NCI-H2196 (cell line): ENCODE measurements at regions not wholly inside any gene's neighbourhood (a gene's known extent, or its start where the extent isn't known, plus 50 kb on each side); places are given as distances from the start of the nearest gene placed in this dataset.
"Not testable (repeated sequence)": the region's sequence is repeated elsewhere in the genome, so short reads cannot be mapped to it uniquely, and the experiment has no call there.

Experiments used
- DNase-seq: peaks from one replicate; lab custom pipeline; 2025; ENCODE audit not compliant: unreplicated experiment; lab: John Stamatoyannopoulos, UW

DNA sequence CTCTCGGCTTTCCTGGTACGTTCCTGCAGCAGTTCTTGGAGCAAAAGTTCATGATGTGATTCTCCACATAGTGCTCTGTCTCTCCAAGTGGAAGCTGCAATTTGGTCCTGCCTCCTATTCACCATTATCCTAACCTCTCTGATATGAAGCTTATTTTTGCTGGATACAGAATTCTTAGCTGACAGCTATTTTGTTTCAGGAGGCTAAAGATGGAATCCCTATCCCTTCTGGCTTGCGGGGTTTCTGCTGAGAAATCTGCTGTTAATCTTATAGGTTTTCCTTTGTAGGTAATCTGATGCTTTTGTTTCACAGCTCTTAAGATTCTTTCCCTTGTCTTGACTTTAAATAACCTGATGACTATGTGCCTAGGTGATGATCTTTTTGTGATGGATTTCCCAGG, 181.6 kb upstream of the VLDLR start:
- no peak for DNase-seq

DNA sequence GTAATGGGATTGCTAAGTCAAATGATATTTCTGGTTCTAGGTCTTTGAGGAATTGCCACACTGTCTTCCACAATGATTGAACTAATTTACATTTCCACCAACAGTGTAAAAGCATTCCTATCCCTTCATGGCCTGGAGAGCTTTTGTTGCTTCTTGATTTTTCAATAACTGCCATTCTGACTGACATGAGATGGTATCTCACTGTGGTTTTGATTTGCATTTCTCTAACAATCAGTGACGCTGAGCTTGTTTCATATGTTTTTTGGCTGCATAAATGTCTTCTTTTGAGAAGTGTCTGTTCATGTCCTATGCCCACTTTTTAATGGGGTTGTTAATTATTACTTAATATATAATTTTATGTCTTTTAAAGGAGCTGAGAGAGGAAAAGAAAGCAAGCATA, 177.7 kb upstream of the VLDLR start:
- DNase-seq: not testable (repeated sequence)

DNA sequence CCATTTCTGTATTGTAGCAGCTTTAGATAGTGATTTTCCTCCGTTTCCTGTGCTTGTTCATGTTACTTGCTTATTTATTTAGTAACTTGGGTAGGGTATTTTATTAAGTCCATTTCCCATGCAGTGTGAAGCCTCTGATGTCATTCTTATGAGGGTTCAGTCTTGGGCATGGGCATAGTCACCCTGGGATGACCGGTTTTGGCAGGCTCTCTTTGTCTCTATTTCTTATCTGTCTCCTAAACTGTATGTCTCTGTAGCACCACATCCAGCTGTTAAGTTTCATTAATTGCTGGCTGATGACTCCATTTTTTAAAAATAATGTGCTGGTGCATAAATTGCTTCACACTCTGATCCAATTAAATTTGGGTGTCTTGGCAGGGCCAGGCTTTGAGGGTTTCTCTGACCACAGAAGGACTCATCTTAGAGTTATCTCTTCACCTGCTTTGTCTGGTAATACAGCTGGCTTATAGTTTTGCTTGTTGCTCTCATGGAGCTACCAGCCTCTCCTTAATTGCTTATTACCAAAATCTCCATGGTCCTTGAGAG, 173.3 kb upstream of the VLDLR start:
- DNase-seq: no peak

DNA sequence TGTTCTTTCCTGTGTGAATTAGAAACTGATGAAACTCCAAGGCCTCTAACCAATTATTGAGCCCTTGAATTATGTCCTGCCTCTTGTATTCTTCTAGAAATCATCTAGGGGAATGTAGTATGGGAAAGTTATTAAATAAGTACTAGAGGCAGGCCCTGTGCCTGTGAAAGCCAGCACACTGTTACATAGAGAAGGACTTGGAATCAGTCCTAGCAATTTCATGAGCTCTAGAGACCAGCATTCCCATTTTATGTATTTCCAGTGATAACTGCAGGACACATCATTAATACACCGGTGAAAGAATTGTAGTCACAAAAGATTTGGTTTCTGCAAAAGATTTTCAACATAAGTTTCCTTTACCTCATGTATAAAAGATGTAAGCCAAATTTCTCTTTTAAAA, 168.5 kb upstream of the VLDLR start:
- no peak for DNase-seq

DNA sequence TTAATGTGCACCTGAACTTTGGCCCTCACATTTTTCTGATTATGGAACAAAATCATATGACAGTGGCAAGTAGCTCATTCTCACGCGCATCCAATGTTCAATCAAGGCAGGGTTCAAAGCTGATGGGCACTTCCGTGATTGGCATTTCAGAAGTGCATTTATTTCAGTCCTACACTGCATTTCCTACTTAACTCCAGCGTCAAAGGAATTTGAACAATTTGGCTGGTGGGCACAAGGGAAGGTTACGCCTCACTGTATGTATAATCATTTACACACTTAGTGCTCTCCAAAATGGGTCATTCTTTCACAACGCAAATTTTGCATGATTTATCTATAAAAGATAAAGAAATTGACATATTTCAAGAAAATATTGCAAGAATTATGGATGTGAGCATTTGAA, 167.9 kb upstream of the VLDLR start:
- no peak for DNase-seq

DNA sequence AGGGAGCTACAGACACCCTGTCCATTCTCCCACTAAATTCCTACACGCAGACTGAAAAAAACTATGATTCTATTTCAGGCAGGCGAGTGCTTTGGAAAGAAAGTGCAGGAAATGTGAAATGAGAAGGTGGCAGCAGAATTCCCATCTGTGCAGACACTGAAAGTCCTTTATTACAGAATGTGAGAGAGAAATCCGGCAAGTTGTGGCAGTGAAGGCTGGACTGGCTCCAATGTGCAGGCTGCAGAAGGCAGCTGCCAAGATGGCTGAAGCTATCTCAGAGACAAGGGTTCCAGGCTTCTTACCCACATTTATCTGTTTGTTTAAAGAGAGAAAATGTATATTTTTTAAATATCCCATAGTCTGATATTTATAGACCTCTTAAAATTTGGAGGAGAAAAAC, 161.8 kb upstream of the VLDLR start:
- no peak for DNase-seq

DNA sequence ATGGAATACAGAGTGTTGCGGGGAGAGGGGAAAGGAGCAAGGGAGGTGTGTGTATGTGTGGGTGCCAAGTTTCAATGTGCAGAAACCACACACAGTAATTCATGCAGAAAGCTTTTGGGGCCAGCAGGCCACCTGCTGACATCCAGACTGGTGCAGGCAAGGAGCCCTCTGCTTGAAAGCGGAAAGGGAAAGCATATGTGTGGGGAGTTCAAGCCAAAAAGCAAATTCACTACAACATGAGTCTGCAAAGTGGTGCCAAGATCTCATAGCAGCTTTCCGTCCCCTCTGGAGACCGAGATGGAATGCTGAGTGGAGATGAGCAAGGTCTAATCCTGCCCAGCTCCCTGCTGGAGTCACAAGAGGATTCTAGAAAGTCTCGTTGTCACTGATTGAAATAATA, 159.7 kb upstream of the VLDLR start:
- DNase-seq: no peak

DNA sequence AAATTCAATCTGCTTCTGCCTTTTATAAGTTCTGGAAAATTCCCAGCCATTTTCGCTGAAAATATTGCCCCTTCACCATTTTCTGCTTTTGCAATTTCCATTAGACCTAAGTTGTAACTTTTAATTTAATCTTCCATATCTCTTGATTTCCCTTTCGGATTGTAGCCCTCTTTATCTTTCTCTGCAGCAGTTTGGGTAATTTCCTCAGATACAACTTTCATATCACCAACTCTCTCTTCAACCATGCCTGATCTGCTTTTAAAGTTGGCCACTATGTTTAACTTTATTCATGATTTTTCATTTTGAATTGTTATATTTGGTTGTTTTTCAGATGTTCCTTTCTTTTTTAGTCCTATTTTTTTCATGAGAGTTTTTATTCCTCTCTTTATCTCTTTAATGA, 157.0 kb upstream of the VLDLR start:
- no peak for DNase-seq

DNA sequence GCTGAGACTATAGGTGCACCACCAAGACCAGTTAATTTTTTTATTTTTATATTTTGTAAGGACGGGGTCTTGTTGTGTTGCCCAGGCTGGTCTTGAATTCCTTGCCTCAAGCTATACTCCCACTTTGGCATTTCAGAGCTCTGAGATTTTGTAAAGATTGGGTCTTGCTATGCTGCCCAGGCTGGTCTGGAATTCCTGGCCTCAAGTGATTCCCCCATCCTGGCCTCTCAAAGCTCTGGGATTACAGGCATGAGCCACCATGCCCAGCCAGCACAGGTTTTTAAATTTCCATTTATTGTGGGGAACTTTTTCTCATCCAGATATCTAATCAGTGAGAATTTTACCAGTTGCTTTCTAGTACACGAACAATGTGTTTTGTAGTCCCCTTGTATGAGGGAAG, 156.1 kb upstream of the VLDLR start:
- DNase-seq: no peak

DNA sequence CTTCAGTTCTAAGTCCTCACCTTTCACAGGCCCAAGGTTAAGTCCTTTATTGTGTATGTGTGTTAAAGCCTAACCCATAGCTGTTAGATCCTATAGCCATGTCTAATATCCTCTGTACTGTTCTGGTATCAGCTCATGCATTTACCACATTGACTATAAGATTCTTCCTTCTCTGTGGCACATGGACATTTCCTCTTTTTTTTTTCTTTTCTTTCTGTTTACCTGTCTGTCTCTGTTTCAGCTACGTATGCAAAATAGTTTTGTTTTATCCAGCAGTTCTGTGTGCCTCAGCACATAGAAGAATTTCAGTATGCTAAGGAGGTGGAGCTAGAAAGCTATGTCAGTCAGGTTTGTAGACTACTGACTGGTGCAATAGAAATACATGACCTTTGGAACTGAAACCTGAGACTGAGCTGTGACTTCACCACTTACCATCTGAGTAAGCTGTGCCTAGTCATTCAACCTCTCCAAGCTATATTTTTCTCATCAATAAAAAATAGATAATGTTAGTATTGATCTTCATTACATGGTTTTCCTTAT, 155.6 kb upstream of the VLDLR start:
- peak; percentile 67 for DNase-seq

DNA sequence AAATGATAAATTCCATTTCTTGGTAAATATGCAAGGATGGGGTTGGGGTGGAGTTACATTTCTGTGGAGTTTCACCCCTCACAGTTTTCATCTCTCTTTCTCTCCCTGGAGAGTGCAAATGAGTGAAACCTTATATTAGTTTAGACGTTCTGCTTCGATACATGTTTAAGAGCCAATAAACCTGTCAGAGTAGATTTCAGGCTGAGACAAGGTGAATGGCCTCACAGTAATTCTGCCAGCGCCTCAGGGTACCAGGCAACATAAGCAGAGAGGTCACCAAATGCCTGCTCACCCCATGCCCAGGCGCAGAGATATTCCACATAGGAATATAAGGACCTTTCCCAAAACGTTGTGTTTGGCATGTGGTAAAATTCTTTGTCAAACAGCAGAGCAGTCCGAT, 154.9 kb upstream of the VLDLR start:
- peak; percentile 80 for DNase-seq

DNA sequence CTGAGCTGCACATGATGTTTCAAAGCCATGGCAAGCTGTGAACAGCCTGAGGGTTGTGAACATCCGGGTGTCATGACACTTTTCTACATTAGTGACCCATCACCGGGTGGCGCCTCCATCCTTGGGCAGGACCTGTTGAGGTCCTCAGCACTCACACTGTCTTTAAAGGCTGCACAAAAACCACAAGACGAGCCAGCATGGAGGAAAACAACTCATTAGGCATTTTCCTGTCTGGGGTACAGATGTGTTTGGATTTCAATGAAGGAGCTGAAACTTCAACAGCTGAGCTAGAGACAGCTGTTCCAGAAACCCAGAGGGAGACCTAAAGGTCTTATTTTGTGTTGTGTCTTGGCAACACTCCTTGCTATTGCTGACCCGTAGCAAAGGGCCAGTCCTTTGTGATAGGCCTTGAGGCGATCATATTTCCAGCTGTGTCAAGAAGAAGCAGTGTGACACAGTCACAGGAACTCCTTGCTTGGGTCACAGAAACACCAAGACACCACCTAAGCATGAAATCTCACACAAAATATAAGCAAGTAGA, 151.8 kb upstream of the VLDLR start:
- DNase-seq: peak; percentile 70

DNA sequence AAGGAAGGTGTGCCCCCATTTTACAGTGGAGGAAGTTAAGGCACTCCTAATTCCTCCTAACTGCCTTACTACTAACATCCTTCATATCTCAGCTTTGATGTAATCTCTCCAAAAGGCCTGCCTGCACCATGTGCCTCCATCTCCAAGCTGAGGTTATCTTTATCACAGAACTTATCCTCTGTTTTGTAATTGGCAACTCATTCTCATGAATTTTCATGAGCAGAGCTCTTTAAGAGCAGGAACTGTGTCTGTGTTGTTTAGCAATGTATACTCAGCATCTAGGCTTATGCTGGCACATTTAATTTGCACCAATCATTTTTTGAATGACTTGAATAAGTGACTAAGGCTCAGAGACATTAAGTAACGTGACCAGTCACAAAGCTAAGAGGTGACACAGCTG, 147.9 kb upstream of the VLDLR start:
- DNase-seq: no peak

DNA sequence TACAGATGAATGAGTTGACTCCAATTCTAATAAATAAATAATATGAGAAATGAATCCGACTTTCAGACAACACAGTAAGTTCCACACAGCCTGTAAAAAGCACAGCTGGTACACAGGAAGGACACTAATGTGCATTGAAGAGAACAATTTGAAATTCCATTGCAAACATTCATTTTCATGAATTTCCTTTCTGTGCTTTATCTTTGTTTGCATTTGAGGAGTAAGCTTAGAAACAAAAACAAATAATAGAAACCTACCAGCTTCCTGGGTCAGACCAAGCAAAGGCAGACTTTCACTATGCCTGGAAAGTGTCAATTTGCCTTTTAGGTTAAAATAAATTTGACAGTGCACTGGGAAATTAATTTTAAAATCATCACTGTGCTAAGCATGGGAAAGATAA, 143.8 kb upstream of the VLDLR start:
- DNase-seq: peak; percentile 27

DNA sequence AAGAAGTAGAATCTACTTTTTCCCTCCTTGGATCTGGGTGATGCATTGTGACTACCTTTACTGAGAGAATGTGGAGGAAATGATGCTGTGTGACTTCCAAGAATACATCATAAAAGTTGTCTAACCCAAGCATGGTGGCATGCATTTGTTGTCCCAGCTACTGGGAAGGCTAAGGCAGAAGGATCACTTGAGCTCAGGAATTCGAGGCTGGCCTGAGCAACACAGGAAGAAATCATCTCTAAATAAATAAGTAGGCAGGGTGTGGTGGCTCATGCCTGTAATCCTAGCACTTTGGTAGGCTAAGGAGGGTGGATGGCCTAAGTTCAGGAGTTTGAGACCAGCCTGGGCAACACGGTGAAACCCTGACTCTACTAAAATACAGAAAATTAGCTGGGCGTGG, 143.2 kb upstream of the VLDLR start:
- DNase-seq: no peak

DNA sequence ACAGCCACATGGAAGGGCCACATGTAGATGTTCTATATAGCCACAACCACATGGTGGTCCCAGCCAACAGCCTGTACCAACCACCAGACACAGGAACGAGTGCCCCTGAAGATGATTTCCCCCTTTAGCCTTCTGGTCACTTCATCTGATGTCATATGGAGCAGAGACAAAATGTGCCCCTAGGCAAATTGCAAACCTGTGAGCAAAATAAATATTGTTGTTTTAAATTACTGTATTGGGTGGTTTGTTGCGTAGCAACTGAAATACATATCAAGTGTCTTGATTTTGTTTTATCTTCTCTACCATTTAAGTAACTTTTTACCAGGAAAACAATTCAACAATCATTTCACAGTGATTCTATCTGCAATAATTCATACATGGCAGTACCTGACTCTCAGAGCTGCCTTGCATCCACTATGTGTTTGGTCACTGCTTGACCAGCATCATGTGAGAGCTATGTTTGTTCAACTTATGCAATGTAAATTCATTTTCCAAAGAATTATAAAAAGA, 142.5 kb upstream of the VLDLR start:
- peak; percentile 35 for DNase-seq

DNA sequence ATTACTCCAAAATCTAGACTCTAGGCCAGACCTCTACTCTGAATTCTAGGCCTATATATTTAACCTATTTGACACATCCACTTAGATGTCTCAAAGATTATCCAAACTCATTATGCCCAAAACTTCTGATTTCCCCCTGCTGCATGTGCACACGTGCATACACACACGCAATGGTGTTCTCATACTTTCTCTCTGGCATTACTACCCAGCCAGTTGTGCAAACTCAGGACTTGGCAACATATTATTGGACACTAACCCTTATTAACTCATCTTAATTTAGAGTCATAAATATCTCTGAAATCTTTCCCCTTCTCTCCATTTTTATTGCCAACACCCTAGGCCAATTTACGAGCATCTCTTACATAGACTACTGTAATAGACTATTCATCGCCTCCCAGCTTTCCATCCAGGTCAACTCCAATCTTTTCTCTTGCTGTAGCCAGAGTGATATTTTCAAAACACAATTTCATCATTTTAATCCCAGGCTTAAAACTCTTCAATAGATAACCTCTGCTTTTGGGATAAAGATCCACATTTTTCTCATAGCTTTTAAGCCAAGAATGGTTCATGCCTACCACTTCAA, 141.2 kb upstream of the VLDLR start:
- no peak for DNase-seq

DNA sequence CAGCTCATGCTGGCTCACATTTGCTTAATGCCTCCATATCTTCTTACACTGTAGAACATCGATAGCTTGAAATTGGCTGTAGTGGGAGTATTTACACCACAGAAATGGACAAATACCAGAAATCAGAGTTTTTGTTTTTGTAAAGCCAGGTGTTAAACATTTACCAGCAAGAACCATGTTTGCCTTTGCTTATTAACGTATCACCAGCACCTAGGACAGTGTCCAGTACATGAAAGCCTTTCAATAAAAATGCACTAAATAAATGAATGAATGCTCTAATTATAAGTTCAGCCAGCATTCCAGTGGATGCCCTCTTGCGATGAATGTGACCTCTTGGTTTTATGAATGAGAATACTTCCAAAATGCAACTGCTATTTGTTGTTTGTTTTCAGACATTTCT, 140.4 kb upstream of the VLDLR start:
- no peak for DNase-seq

DNA sequence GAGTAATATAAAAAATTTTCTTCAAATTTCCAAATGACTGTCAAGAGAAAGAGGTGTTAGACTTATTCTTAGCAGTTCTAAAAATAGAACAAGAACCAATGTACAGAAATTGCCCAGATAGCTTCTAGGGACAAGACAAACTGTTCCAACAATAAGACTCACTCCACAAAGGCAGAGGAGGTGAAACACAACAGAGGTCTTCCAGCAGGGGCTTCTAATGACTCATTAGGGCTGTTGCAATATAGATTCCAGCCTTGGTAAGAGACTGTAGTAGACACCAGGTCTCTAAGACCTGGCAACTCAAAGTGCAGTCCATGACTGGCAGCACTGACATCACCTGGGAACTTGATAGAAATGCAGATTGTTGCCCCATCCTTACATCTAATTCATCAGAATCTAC, 134.6 kb upstream of the VLDLR start:
- DNase-seq: no peak

DNA sequence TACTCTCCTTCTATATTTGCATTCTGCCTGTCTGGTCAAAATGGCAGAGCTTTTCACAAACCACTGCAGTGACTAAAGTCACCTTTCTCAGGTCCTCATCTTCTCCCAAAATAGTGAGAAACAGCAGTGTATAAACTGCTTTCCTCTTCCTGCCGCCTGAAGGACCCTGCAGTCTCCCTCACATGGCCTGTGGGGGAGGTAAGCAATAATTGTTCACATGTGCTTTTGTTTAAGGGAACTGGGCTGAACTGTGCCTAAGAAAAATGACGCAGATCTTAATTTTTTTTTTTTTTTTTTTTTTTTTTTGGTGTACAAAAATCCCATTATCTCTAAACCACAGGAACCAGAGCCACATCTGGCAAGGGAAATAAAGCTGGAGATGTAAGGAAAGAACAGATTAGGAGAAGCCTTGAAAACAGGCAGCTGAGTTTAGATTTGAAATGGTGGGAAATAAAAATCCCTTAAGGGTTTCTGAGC, 131.7 kb upstream of the VLDLR start:
- no peak for DNase-seq

DNA sequence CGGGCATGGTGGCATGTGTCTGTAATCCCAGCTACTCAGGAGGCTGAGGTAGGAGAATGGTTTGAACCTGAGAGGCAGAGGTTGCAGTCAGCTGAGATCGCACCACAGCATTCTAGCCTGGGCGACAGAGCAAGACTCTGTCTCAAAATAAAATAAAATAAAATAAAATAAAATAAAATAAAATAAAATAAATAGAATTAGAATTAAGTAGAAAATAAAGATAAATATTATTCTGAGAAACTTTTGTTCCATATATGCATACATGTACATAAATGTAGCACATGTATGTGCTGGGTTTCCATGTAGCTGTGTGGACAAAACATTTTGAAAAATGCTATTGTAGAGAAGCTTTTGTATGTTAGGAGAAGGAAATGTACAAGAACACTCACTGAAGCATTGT, 129.4 kb upstream of the VLDLR start:
- DNase-seq: no peak

DNA sequence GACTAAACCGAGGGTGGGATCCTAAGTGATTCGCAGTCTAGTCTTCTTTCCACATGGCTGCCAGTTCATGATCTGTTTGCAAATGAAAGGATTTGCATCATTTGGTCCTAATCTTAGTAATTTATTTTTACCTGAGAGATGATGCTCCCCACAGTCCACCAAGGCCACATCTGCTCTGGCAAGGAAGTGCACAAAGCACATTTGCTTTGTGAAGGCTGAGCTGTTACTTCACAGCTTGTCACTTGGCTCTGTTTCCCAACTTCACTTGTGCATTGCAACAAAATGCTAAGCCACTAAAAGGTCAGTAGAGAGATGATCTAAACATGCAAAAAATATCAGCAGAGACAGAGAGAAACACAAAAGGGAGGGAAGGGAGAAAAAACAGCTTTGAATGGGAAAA, 128.5 kb upstream of the VLDLR start:
- DNase-seq: peak; percentile 43

DNA sequence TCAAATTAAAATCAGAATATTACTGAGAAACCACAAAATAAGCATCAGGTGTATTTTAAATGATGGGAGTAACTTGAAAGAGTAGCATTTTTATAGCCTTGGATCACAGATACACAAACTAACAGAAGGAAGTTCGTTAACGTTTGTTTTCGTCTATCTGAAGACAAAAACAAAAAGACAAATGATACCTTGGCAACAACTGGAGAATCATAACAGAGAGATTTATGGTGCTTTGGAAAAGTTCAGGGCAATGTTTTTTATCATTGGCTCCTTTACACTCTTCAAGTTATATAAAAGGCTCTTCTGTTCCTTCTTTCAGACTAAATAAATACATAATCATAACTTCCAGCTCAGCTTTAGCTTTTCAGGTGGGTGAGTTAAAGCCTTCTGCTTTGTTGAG, 128.1 kb upstream of the VLDLR start:
- peak; percentile 59 for DNase-seq
